PC-9 (cell line): ENCODE measurements at regions not wholly inside any gene's neighbourhood (a gene's known extent, or its start where the extent isn't known, plus 50 kb on each side); places are given as distances from the start of the nearest gene placed in this dataset.

Experiments
- BruUV-seq: library from RNA; stranded (reverse); fragments of 400-500 nt; replicated peaks from 2 replicates; lab custom pipeline; 2021; lab: Mats Ljungman, UMichigan
- CTCF ChIA-PET: fragments of 300-600 bp; sonication (Branson Sonifier 250); formaldehyde crosslinking; loops from one replicate; lab custom pipeline; 2022; ENCODE audit warnings: antibody characterized with exemption; lab: Charles Lee
- POLR2A ChIA-PET: fragments of 300-600 bp; sonication (Branson Sonifier 250); formaldehyde crosslinking; loops from one replicate; lab custom pipeline; 2022; ENCODE audit warnings: antibody characterized with exemption; ENCODE audit not compliant: unreplicated experiment; lab: Charles Lee
- DNase-seq, 2 experiments: peaks; one replicate each; pipeline versions ENCODE4 v3.0.0 to v3.0.0-alpha.2; 2015 to 2022; ENCODE audit warnings: mixed read lengths in 1 of 2
- H2AFZ ChIP-seq: fragments of 200-600 bp; sonication (generic); 2 replicates; pipeline ENCODE4 v1.8.1; 2017; ENCODE audit warnings: antibody characterized with exemption
- H3F3A ChIP-seq: fragments of 200-600 bp; sonication (generic); 2 replicates; pipeline ENCODE4 v1.8.1; 2017; ENCODE audit warnings: antibody characterized with exemption, mild to moderate bottlenecking, low read depth; ENCODE audit not compliant: insufficient read depth
- H3K27ac ChIP-seq: fragments of 200-600 bp; sonication (generic); 2 replicates; pipeline ENCODE4 v1.6.1; 2016; ENCODE audit warnings: mixed run types
- H3K27me3 ChIP-seq: fragments of 200-600 bp; sonication (generic); 2 replicates; pipeline ENCODE4 v1.6.1; 2016; ENCODE audit warnings: low read depth, mixed run types; ENCODE audit not compliant: insufficient read depth
- H3K36me3 ChIP-seq: fragments of 200-600 bp; sonication (generic); 2 replicates; pipeline ENCODE4 v1.6.1; 2016; ENCODE audit warnings: low read depth, mixed run types
- H3K4me1 ChIP-seq: fragments of 200-600 bp; sonication (generic); replicated peaks from 2 replicates; pipeline ENCODE4 v1.6.1; 2016; ENCODE audit warnings: mixed run types; ENCODE audit not compliant: insufficient read depth
- H3K4me2 ChIP-seq: fragments of 200-600 bp; sonication (generic); 2 replicates; pipeline ENCODE4 v1.6.1; 2017; ENCODE audit warnings: mixed run types
- H3K4me3 ChIP-seq: fragments of 200-600 bp; sonication (generic); 2 replicates; pipeline ENCODE4 v1.6.1; 2016; ENCODE audit warnings: mixed run types
- H3K79me2 ChIP-seq: fragments of 200-600 bp; sonication (generic); 2 replicates; pipeline ENCODE4 v1.6.1; 2017; ENCODE audit warnings: low read depth, mixed run types
- H3K9me2 ChIP-seq: fragments of 200-600 bp; sonication (generic); 2 replicates; pipeline ENCODE4 v1.8.1; 2017; ENCODE audit warnings: mild to moderate bottlenecking; ENCODE audit not compliant: insufficient read depth
- H3K9me3 ChIP-seq: fragments of 200-600 bp; sonication (generic); 2 replicates; pipeline ENCODE4 v1.8.1; 2016; ENCODE audit warnings: low read depth; ENCODE audit not compliant: insufficient read depth
- H4K20me1 ChIP-seq: fragments of 200-600 bp; sonication (generic); 2 replicates; pipeline ENCODE4 v1.8.1; 2017; ENCODE audit not compliant: insufficient read depth
- EZH2 ChIP-seq: fragments of 200-600 bp; sonication (generic); IDR thresholded peaks from 2 replicates; pipeline ENCODE4 v1.8.0; 2017; ENCODE audit warnings: antibody characterized with exemption, low read depth
- intact Hi-C: fragments of 100-400 bp; cut with micrococcal nuclease; formaldehyde crosslinking; loops from one replicate; pipeline ENCODE4 v1.10.0; 2022; ENCODE audit not compliant: unreplicated experiment
- TF ChIP-seq, protein P1 (sequence below): fragments of 200-600 bp; sonication (generic); conservative IDR thresholded peaks from 2 replicates; pipeline ENCODE4 v1.6.1; 2017; ENCODE audit warnings: mixed run types, antibody characterized with exemption, mild to moderate bottlenecking, moderate library complexity

DNA sequence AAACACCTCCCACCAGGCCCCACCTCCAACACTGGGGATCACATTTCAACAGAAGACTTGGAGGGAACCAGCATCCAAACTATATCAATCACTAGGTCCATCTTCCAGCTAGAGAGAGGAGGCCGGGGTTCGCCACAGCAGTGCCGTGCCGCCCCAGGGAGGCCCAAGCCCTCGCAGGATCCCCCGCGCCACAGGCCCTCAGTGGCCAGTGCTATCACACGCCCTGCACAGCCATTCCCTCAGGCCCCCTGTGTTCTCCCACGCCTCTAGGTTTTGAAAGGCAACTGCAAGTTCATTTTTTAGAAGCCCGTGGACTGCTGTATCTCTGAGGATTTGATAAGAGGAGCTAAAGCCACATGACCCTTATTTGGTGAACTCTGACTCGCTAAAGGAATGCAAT lies 136.4 kb downstream of the OAT start:
- Histone ChIP-seq H3K79me2 (no peaks in the 10 kb centered on the region), H4K20me1 (no peaks in the 10 kb centered on the region), H3K9me2 (no peaks in the 10 kb centered on the region), H3K4me2 (no peak overlapping the region), H3K27me3 (no peaks in the 10 kb centered on the region), H2AFZ (no peak overlapping the region), H3K9me3 (no peaks in the 10 kb centered on the region), H3K27ac (no peak overlapping the region), H3K4me1 (no peaks in the 10 kb centered on the region), H3K36me3 (no peaks in the 10 kb centered on the region), H3K4me3 (no peak overlapping the region), H3F3A (no peaks in the 10 kb centered on the region)
- POLR2A ChIA-PET, result no interaction called here
- BruUV-seq, result no TSS peak
- CTCF ChIA-PET, result no interaction called here
- intact Hi-C loops, result no loop called here
- no peak for DNase-seq
- TF ChIP-seq, protein P1, sequence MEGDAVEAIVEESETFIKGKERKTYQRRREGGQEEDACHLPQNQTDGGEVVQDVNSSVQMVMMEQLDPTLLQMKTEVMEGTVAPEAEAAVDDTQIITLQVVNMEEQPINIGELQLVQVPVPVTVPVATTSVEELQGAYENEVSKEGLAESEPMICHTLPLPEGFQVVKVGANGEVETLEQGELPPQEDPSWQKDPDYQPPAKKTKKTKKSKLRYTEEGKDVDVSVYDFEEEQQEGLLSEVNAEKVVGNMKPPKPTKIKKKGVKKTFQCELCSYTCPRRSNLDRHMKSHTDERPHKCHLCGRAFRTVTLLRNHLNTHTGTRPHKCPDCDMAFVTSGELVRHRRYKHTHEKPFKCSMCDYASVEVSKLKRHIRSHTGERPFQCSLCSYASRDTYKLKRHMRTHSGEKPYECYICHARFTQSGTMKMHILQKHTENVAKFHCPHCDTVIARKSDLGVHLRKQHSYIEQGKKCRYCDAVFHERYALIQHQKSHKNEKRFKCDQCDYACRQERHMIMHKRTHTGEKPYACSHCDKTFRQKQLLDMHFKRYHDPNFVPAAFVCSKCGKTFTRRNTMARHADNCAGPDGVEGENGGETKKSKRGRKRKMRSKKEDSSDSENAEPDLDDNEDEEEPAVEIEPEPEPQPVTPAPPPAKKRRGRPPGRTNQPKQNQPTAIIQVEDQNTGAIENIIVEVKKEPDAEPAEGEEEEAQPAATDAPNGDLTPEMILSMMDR, result no peak
- TF ChIP-seq EZH2, result no peak

DNA sequence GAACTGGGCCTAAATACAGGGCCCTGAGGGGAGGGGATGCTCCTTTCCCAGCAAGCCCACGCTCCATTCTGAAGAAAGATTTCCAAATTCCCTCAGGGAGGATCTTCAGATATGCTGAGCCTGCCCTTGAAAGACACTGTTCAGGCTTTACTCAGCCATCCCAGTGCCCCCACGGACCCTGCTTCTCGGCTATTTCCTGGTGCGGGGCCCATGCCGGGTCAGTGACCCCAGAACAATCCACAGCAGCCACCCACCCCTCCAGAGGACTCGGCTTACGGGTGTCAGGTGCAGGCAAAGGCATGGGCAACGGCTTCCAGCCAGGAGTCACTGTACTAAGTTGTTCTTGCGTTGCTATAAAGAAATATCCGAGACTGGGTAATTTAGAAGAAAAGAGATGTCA lies 137.1 kb downstream of the OAT start:
- Histone ChIP-seq H3K27me3 (no peaks in the 10 kb centered on the region), H3K4me2 (no peak overlapping the region), H3K9me2 (no peaks in the 10 kb centered on the region), H3K27ac (no peak overlapping the region), H4K20me1 (no peaks in the 10 kb centered on the region), H3K36me3 (no peaks in the 10 kb centered on the region), H3K9me3 (no peaks in the 10 kb centered on the region), H3K4me3 (no peak overlapping the region), H3K4me1 (no peaks in the 10 kb centered on the region), H3F3A (no peaks in the 10 kb centered on the region), H2AFZ (no peak overlapping the region), H3K79me2 (no peaks in the 10 kb centered on the region)
- POLR2A ChIA-PET, result no interaction called here
- TF ChIP-seq, protein P1, result no peak
- no peak for TF ChIP-seq EZH2
- CTCF ChIA-PET, result no interaction called here
- BruUV-seq, result no TSS peak
- DNase-seq, result no peak
- intact Hi-C loops, result no loop called here

DNA sequence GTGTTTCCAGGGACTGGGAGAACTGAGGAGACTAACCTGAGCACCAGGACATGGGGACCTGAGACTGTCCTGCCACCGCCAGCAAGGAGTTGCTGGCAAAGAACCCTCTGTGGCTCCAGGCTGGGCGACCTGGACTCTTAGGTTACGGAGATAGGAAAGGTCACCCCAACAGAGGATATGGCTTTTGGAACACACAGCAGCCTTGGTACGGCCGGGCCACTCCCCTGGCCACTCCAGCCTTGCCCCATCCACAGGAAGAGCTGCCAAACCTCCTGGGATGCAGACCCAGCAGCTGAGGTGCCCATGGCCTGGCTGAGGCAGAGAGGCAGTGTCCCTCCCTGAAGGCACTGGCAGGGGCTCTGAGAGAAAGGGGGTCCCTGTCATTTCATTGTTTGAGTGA lies 137.8 kb downstream of the OAT start:
- Histone ChIP-seq H3K27ac (no peak overlapping the region), H3K9me3 (no peaks in the 10 kb centered on the region), H3K9me2 (no peaks in the 10 kb centered on the region), H3K4me1 (no peaks in the 10 kb centered on the region), H2AFZ (no peak overlapping the region), H3K4me3 (no peak overlapping the region), H3F3A (no peaks in the 10 kb centered on the region), H3K79me2 (no peaks in the 10 kb centered on the region), H3K36me3 (no peaks in the 10 kb centered on the region), H4K20me1 (no peaks in the 10 kb centered on the region), H3K4me2 (no peak overlapping the region), H3K27me3 (no peaks in the 10 kb centered on the region)
- intact Hi-C loops, result no loop called here
- CTCF ChIA-PET, result no interaction called here
- no TSS peak for BruUV-seq
- POLR2A ChIA-PET, result no interaction called here
- TF ChIP-seq, protein P1, result no peak
- no peak for TF ChIP-seq EZH2
- DNase-seq, result no peak
